ENCODE measurements at regions not wholly inside any gene's neighbourhood (a gene's known extent, or its start where the extent isn't known, plus 50 kb on each side); places are given as distances from the start of the nearest gene placed in this dataset.

DNA sequence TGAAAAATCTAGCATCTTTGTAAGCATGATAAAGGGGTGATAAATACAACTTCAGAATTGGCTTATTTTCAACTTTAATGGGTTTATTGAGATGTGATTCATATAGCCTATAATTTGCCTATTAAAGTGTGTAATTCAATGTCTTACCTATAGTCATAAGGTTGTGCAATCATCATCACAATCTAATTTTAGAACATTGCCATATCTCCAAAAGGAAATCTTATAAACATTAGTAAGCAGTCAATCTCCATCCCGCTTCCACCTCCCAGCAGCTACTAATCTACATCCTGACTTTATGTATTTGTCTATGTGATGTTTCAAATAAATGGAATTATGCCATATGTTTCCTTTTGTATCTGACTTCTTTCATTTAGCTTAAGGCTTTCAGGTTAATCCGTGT, 145.2 kb upstream of the KLHL1 start:
- Histone ChIP-seq H4K8ac (replicated peaks; ENCODE audit: insufficient read length, low read depth, low read length) (no peak overlapping the region), H2BK20ac (ENCODE audit: low read depth, low read length, poor library complexity, severe bottlenecking) (no peak overlapping the region), H3K56ac (ENCODE audit: insufficient read length, low read depth, low read length) (no peak overlapping the region), H3K4ac (ENCODE audit: low read depth, low read length) (no peak overlapping the region), H4K91ac (ENCODE audit: insufficient read length, low read depth, low read length) (no peak overlapping the region), H3K23me2 (ENCODE audit: insufficient read length, low read depth, low read length, poor library complexity, severe bottlenecking) (no peaks in the 10 kb centered on the region), H3K23ac (ENCODE audit: insufficient read length, low read depth, low read length) (no peak overlapping the region), H2BK12ac (ENCODE audit: insufficient read length, low read depth, low read length) (no peak overlapping the region), H2BK15ac (ENCODE audit: low read depth, low read length) (no peak overlapping the region), H3K4me2 (ENCODE audit: insufficient read depth, insufficient read length, low read length) (no peak overlapping the region), H3K79me1 (ENCODE audit: insufficient read depth, low read depth, low read length, poor library complexity, severe bottlenecking) (no peaks in the 10 kb centered on the region), H2BK5ac (ENCODE audit: insufficient read length, low read length) (no peak overlapping the region), H2AFZ (ENCODE audit: low read length) (no peak overlapping the region), H3T11ph (ENCODE audit: low read length) (no peak overlapping the region), H3K9ac (ENCODE audit: extremely low read depth, insufficient read length, low read length) (no peak overlapping the region), H4K20me1 (ENCODE audit: control insufficient read depth, insufficient read depth, insufficient read length) (no peaks in the 10 kb centered on the region), H2BK120ac (ENCODE audit: low read depth, low read length, poor library complexity, severe bottlenecking) (no peak overlapping the region), H3K27me3 (ENCODE audit: insufficient read depth, low read length) (no peaks in the 10 kb centered on the region), H3K14ac (ENCODE audit: insufficient read depth, low read length) (no peak overlapping the region), H3K79me2 (ENCODE audit: insufficient read depth, low read length) (no peaks in the 10 kb centered on the region), H4K5ac (ENCODE audit: insufficient read length, low read depth, low read length) (no peak overlapping the region), H3K18ac (ENCODE audit: insufficient read length, low read depth, low read length) (no peak overlapping the region), H3K9me3 (ENCODE audit: control insufficient read depth, low read depth, low read length) (no peaks in the 10 kb centered on the region), H2AK5ac (ENCODE audit: insufficient read length, low read length) (no peak overlapping the region), H3K4me1 (ENCODE audit: insufficient read depth, low read length) (peaks cover 5% of the 10 kb centered on the region; the same call in 1 of the 2 replicates), H3K27ac (ENCODE audit: insufficient read length, low read depth, low read length) (no peak overlapping the region)
- Mint-ChIP-seq H3K4me1 (peaks cover 6 to 11% of the 10 kb centered on the region in 2 experiments), H3K27me3 (ENCODE audit: low read depth) (no peaks in the 10 kb centered on the region), H3K4me3 (no peak overlapping the region), H3K9me3 (no peaks in the 10 kb centered on the region), H3K27ac (no peak overlapping the region), H3K36me3 (ENCODE audit: insufficient read depth in 1 of 3, low read depth in 3 of 3) (no peaks in the 10 kb centered on the region)
- TF ChIP-seq, protein P1, sequence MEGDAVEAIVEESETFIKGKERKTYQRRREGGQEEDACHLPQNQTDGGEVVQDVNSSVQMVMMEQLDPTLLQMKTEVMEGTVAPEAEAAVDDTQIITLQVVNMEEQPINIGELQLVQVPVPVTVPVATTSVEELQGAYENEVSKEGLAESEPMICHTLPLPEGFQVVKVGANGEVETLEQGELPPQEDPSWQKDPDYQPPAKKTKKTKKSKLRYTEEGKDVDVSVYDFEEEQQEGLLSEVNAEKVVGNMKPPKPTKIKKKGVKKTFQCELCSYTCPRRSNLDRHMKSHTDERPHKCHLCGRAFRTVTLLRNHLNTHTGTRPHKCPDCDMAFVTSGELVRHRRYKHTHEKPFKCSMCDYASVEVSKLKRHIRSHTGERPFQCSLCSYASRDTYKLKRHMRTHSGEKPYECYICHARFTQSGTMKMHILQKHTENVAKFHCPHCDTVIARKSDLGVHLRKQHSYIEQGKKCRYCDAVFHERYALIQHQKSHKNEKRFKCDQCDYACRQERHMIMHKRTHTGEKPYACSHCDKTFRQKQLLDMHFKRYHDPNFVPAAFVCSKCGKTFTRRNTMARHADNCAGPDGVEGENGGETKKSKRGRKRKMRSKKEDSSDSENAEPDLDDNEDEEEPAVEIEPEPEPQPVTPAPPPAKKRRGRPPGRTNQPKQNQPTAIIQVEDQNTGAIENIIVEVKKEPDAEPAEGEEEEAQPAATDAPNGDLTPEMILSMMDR (conservative IDR thresholded peaks at IDR 0.05): no peak
- DNase-seq: no peak
- WGBS (ENCODE audit: extremely low coverage, insufficient read length, low lambda C conversion rate): no CpG with 5 or more reads among the region's 2 CpGs
